ENCODE measurements at regions not wholly inside any gene's neighbourhood (a gene's known extent, or its start where the extent isn't known, plus 50 kb on each side); places are given as distances from the start of the nearest gene placed in this dataset.
"Not testable (repeated sequence)": the region's sequence is repeated elsewhere in the genome, so short reads cannot be mapped to it uniquely, and the experiment has no call there.

GRCh38 chr1:82788038-82788437 lies 987.3 kb downstream of the ADGRL2 start:
- DNase-seq (ENCODE audit: extremely low read depth, low read depth), result no peak
- no peak for TF ChIP-seq CTCF (IDR thresholded peaks at IDR 0.05; ENCODE audit: low read depth, low read length)

- DNase-seq (ENCODE audit: extremely low read depth, low read depth), result no peak
Observed at GRCh38 chr1:82786883-82787282, 986.1 kb downstream of the ADGRL2 start.

GRCh38 chr1:82785268-82785790 lies 984.6 kb downstream of the ADGRL2 start:
- no peak for TF ChIP-seq CTCF (IDR thresholded peaks at IDR 0.05; ENCODE audit: low read depth, low read length)
- no peak for DNase-seq (ENCODE audit: extremely low read depth, low read depth)

More at GRCh38 chr1:82786883-82787282, 986.1 kb downstream of the ADGRL2 start:
- no peak for TF ChIP-seq CTCF (IDR thresholded peaks at IDR 0.05; ENCODE audit: low read depth, low read length)

GRCh38 chr1:82783044-82783443 lies 982.3 kb downstream of the ADGRL2 start:
- no peak for TF ChIP-seq CTCF (IDR thresholded peaks at IDR 0.05; ENCODE audit: low read depth, low read length)
- no peak for DNase-seq (ENCODE audit: extremely low read depth, low read depth)

- no peak for TF ChIP-seq CTCF (IDR thresholded peaks at IDR 0.05; ENCODE audit: low read depth, low read length)
- DNase-seq (ENCODE audit: extremely low read depth, low read depth), result no peak
Observed at GRCh38 chr1:82782599-82782998, 981.9 kb downstream of the ADGRL2 start.

- DNase-seq (ENCODE audit: extremely low read depth, low read depth), result no peak
Observed at GRCh38 chr1:82778612-82779011, 977.9 kb downstream of the ADGRL2 start.

GRCh38 chr1:82777240-82777639 lies 976.5 kb downstream of the ADGRL2 start:
- no peak for TF ChIP-seq CTCF (IDR thresholded peaks at IDR 0.05; ENCODE audit: low read depth, low read length)
- DNase-seq (ENCODE audit: extremely low read depth, low read depth), result no peak

More at GRCh38 chr1:82778612-82779011, 977.9 kb downstream of the ADGRL2 start:
- no peak; the same call in 1 of the 2 replicates for TF ChIP-seq CTCF (IDR thresholded peaks at IDR 0.05; ENCODE audit: low read depth, low read length)

GRCh38 chr1:82776730-82777129 lies 976.0 kb downstream of the ADGRL2 start:
- DNase-seq (ENCODE audit: extremely low read depth, low read depth), result not testable (repeated sequence)

Data from AG09319 (cell line).